Fibroblast of pulmonary artery (primary cell): ENCODE measurements at regions not wholly inside any gene's neighbourhood (a gene's known extent, or its start where the extent isn't known, plus 50 kb on each side); places are given as distances from the start of the nearest gene placed in this dataset.

Source experiments
- DNase-seq: peaks from one replicate; pipeline ENCODE4 v3.0.0-alpha.2; 2010; ENCODE audit warnings: low read depth
- H3K4me3 ChIP-seq: replicated peaks from 2 replicates; pipeline ENCODE4 v1.5.1; 2011; ENCODE audit warnings: low read depth, mild to moderate bottlenecking, control low read depth, low read length, moderate library complexity
- CTCF ChIP-seq: IDR thresholded peaks from 2 replicates; pipeline ENCODE4 v1.5.1; 2011; ENCODE audit warnings: mild to moderate bottlenecking, control low read depth, low read length, inconsistent platforms; ENCODE audit errors: missing control alignments

- TF ChIP-seq CTCF = no peak
These were observed 994.3 kb downstream of the PCDH17 start for GRCh38 chr13:58625703-58626389.

GRCh38 chr13:58630794-58631193 lies 999.2 kb downstream of the PCDH17 start:
- no peak for TF ChIP-seq CTCF
- no peak for DNase-seq
- H3K4me3 ChIP-seq = no peak overlapping the region

More at GRCh38 chr13:58625703-58626389, 994.3 kb downstream of the PCDH17 start:
- H3K4me3 ChIP-seq = no peak overlapping the region
- no peak for DNase-seq

GRCh38 chr13:58633226-58633625 lies 1001.7 kb downstream of the PCDH17 start:
- DNase-seq = no peak
- TF ChIP-seq CTCF = no peak
- H3K4me3 ChIP-seq = no peak overlapping the region

- TF ChIP-seq CTCF = no peak
- no peak overlapping the region for H3K4me3 ChIP-seq
- no peak for DNase-seq
These were observed 1023.5 kb downstream of the PCDH17 start for GRCh38 chr13:58655086-58655485.

- DNase-seq = no peak
- TF ChIP-seq CTCF = no peak
- H3K4me3 ChIP-seq = no peak overlapping the region
These were observed 1029.3 kb downstream of the PCDH17 start for GRCh38 chr13:58660826-58661225.

GRCh38 chr13:58666331-58666730 lies 1034.8 kb downstream of the PCDH17 start:
- H3K4me3 ChIP-seq = no peak overlapping the region
- DNase-seq = no peak

More at GRCh38 chr13:58666331-58666730, 1034.8 kb downstream of the PCDH17 start:
- no peak for TF ChIP-seq CTCF
